ENCODE measurements at regions not wholly inside any gene's neighbourhood (a gene's known extent, or its start where the extent isn't known, plus 50 kb on each side); places are given as distances from the start of the nearest gene placed in this dataset.
A peak's percentile ranks its signal among the peaks of the same experiment; 100 is the strongest.

DNA sequence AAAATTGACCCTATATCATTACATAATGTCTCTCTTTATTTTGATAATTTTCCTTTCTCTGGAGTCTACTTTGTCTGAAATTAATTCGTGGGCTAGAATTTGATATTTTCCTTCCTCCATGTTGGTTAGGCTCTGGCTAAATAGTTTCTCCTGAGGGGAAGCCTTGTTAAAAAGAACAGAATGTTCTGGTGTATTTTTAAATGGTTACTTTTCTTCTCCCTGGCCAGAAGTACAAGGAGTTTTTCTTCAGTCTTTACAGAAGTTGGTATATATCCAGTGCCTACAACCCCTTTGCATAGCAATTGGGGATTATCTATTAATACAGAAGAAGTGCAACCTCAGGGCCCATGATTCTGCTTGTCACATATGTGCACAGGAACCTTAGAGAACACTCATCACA lies 185.6 kb upstream of the RAB4A start:
- ChIA-PET CTCF (no interaction called here), POLR2A (no interaction called here)
- Mint-ChIP-seq H3K4me3 (no peak overlapping the region), H3K27ac (no peak overlapping the region), H3K36me3 (ENCODE audit: low read depth) (peaks cover 4% of the 10 kb centered on the region), H3K9me3 (ENCODE audit: insufficient read depth) (peaks cover 14% of the 10 kb centered on the region), H3K27me3 (ENCODE audit: low read depth) (peaks cover 18% of the 10 kb centered on the region), H3K4me1 (ENCODE audit: low read depth) (no peaks in the 10 kb centered on the region)
- DNase-seq (no peak), ATAC-seq (no peak)

GRCh38 chr1:229086091-229086490 lies 184.8 kb upstream of the RAB4A start:
- CTCF ChIA-PET: no interaction called here
- no peak for DNase-seq
- no peaks in the 10 kb centered on the region for H3K4me1 Mint-ChIP-seq (ENCODE audit: low read depth)

GRCh38 chr1:229086686-229087085 lies 184.2 kb upstream of the RAB4A start:
- Mint-ChIP-seq H3K4me3 (no peak overlapping the region), H3K27ac (no peak overlapping the region), H3K36me3 (ENCODE audit: low read depth) (peaks cover 4% of the 10 kb centered on the region), H3K9me3 (ENCODE audit: insufficient read depth) (peaks cover 14% of the 10 kb centered on the region), H3K27me3 (ENCODE audit: low read depth) (peaks cover 16% of the 10 kb centered on the region), H3K4me1 (ENCODE audit: low read depth) (no peaks in the 10 kb centered on the region)
- ChIA-PET POLR2A (no interaction called here), CTCF (no interaction called here)
- DNase-seq (no peak), ATAC-seq (no peak)

More at GRCh38 chr1:229086091-229086490, 184.8 kb upstream of the RAB4A start:
- H3K9me3 Mint-ChIP-seq (ENCODE audit: insufficient read depth): peaks cover 14% of the 10 kb centered on the region
- H3K27me3 Mint-ChIP-seq (ENCODE audit: low read depth): peaks cover 18% of the 10 kb centered on the region
- POLR2A ChIA-PET: no interaction called here
- ATAC-seq: no peak
- H3K4me3 Mint-ChIP-seq: no peak overlapping the region
- no peak overlapping the region for H3K27ac Mint-ChIP-seq
- peaks cover 4% of the 10 kb centered on the region for H3K36me3 Mint-ChIP-seq (ENCODE audit: low read depth)

DNA sequence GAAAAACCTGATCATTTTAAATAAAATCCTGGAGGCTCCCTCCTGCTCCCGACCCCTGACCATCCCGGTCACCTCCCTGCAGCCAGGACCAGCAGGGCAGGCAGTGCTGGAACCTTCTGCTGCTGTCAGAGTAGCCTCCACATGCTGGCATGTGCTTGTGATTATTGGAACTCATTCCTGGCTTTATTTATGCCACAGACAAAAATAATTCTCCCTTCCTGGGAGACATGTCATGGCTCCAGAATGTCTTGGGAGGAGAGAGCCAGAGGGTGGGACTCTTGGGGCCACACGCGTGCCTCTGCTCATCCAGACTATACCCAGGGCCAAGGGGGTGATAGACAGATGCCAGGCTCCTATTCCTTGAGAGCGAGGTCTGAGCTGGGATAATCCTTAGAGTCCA lies 183.6 kb upstream of the RAB4A start:
- ChIA-PET POLR2A (no interaction called here), CTCF (no interaction called here)
- DNase-seq: no peak
- Mint-ChIP-seq H3K36me3 (ENCODE audit: low read depth) (peaks cover 4% of the 10 kb centered on the region), H3K27me3 (ENCODE audit: low read depth) (peaks cover 15% of the 10 kb centered on the region), H3K4me3 (no peak overlapping the region), H3K4me1 (ENCODE audit: low read depth) (peaks cover under 1% of the 10 kb centered on the region), H3K9me3 (ENCODE audit: insufficient read depth) (peaks cover 12% of the 10 kb centered on the region), H3K27ac (no peak overlapping the region)
- ATAC-seq: no peak

- POLR2A ChIA-PET: no interaction called here
- Mint-ChIP-seq H3K27me3 (ENCODE audit: low read depth) (peaks cover 15% of the 10 kb centered on the region), H3K36me3 (ENCODE audit: low read depth) (peaks cover 1% of the 10 kb centered on the region), H3K4me3 (no peak overlapping the region), H3K9me3 (ENCODE audit: insufficient read depth) (peaks cover 6% of the 10 kb centered on the region), H3K27ac (no peak overlapping the region), H3K4me1 (ENCODE audit: low read depth) (peaks cover 6% of the 10 kb centered on the region)
- no peak for DNase-seq
- no peak for ATAC-seq
- CTCF ChIA-PET: no interaction called here
Observed at GRCh38 chr1:229087906-229088305, 183.0 kb upstream of the RAB4A start.

DNA sequence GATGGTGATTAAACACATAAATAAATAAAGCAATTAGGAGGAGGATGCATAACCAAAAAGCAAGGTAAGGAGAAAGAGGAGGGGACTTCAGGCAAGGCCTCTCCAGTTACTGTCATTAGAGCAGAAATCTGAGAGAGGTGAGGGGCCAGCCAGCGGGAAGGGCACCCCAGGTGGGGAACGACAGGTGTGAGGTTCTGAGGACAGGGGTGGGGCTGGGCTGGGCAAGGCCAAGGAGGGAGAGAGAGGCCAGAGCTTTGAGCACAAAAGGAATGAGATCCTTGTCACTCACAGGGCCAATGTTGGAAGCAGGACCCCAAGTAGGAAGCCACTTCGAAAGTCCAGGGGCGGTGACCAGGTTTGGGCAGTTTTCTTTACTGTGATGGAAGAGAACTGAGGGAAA lies 182.2 kb upstream of the RAB4A start:
- ChIA-PET POLR2A (no interaction called here), CTCF (no interaction called here)
- peaks cover 15% of the 10 kb centered on the region for H3K27me3 Mint-ChIP-seq (ENCODE audit: low read depth)
- no peak for ATAC-seq
- DNase-seq: no peak
- H3K27ac Mint-ChIP-seq: no peak overlapping the region
- no peaks in the 10 kb centered on the region for H3K36me3 Mint-ChIP-seq (ENCODE audit: low read depth)
- H3K4me1 Mint-ChIP-seq (ENCODE audit: low read depth): peaks cover 9% of the 10 kb centered on the region
- H3K4me3 Mint-ChIP-seq: no peak overlapping the region
- no peaks in the 10 kb centered on the region for H3K9me3 Mint-ChIP-seq (ENCODE audit: insufficient read depth)

- POLR2A ChIA-PET: no interaction called here
- H3K4me1 Mint-ChIP-seq (ENCODE audit: low read depth): peaks cover 9% of the 10 kb centered on the region
- H3K36me3 Mint-ChIP-seq (ENCODE audit: low read depth): no peaks in the 10 kb centered on the region
- H3K27ac Mint-ChIP-seq: no peak overlapping the region
- CTCF ChIA-PET: no interaction called here
- H3K9me3 Mint-ChIP-seq (ENCODE audit: insufficient read depth): no peaks in the 10 kb centered on the region
- ATAC-seq (no peak), DNase-seq (no peak)
- H3K4me3 Mint-ChIP-seq: no peak overlapping the region
- peaks cover 12% of the 10 kb centered on the region for H3K27me3 Mint-ChIP-seq (ENCODE audit: low read depth)
Observed at GRCh38 chr1:229089586-229090208, 181.2 kb upstream of the RAB4A start.

GRCh38 chr1:229091721-229092136 lies 179.2 kb upstream of the RAB4A start:
- Mint-ChIP-seq H3K4me1 (ENCODE audit: low read depth) (peaks cover 9% of the 10 kb centered on the region), H3K4me3 (no peak overlapping the region), H3K27me3 (ENCODE audit: low read depth) (peaks cover 2% of the 10 kb centered on the region), H3K9me3 (ENCODE audit: insufficient read depth) (no peaks in the 10 kb centered on the region), H3K27ac (no peak overlapping the region), H3K36me3 (ENCODE audit: low read depth) (no peaks in the 10 kb centered on the region)
- no peak for DNase-seq
- ChIA-PET CTCF (interaction anchor here (1.4 to 3.1 kb wide), 2 partner anchors 19 to 136 kb away, joined by 3 to 13 read pairs; no protein-coding TSS in a partner anchor), POLR2A (interaction anchor here (0.5 kb wide), 1 partner anchor 847 kb away, joined by 3 read pairs; no protein-coding TSS in a partner anchor)
- ATAC-seq: no peak

DNA sequence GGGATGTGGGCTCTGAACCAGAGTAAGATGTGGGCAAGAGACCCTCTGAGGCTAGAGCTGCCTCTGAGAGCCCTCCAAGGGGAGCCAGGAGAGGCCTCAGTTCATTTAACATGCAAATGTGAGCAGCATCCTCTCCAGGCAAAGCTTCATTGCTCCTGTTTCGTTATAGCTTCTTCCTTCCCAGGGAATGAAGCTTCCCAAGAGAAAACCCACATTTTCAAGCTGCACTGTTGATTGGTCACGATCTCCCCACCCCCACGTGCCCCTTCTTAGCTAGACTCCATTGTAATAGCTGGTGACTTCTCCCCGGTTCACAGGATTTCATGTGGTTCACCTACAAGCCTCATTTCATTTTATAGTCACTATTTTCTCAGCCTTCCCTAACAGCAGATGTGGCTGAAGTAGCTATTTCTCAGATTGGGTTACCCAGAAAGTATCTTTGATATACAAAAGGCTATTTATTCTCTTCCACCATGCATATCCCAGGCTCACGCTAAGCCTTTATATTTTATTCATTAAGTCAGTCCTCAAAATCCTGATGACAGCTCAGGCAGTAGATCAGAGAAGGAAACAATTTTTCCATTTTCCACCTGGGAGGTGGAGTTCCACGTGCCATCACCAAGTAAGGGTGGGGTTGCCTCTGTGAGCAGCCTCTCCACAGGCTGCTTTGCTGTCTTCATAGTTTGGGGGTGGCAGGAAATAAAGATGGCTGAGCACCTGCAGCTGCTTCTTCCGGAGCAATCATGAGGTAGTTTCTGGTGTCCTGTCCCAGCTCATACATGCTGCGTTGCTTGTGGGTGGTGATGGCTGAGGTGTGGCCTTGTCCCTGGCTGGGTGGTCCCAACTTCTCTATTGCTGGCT lies 178.3 kb upstream of the RAB4A start:
- ATAC-seq (no peak), DNase-seq (no peak)
- H3K4me3 Mint-ChIP-seq: no peak overlapping the region
- H3K36me3 Mint-ChIP-seq (ENCODE audit: low read depth): no peaks in the 10 kb centered on the region
- H3K9me3 Mint-ChIP-seq (ENCODE audit: insufficient read depth): no peaks in the 10 kb centered on the region
- H3K27ac Mint-ChIP-seq: peak overlapping the region; percentile 28
- peaks cover 2% of the 10 kb centered on the region for H3K27me3 Mint-ChIP-seq (ENCODE audit: low read depth)
- H3K4me1 Mint-ChIP-seq (ENCODE audit: low read depth): peaks cover 9% of the 10 kb centered on the region
- ChIA-PET POLR2A (interaction anchor here (0.5 kb wide), 1 partner anchor 846 kb away, joined by 3 read pairs; no protein-coding TSS in a partner anchor), CTCF (interaction anchor here (1.4 to 3.1 kb wide), 2 partner anchors 20 to 135 kb away, joined by 3 to 13 read pairs; no protein-coding TSS in a partner anchor)

- no peak overlapping the region for H3K4me3 Mint-ChIP-seq
- no peaks in the 10 kb centered on the region for H3K36me3 Mint-ChIP-seq (ENCODE audit: low read depth)
- peaks cover 9% of the 10 kb centered on the region for H3K4me1 Mint-ChIP-seq (ENCODE audit: low read depth)
- H3K27me3 Mint-ChIP-seq (ENCODE audit: low read depth): peaks cover 2% of the 10 kb centered on the region
- no peak for DNase-seq
- ChIA-PET POLR2A (no interaction called here), CTCF (interaction anchor here (1.3 to 3.1 kb wide), 2 partner anchors 13 to 134 kb away, joined by 3 to 13 read pairs; no protein-coding TSS in a partner anchor)
- no peak overlapping the region for H3K27ac Mint-ChIP-seq
- no peaks in the 10 kb centered on the region for H3K9me3 Mint-ChIP-seq (ENCODE audit: insufficient read depth)
- no peak for ATAC-seq
Observed at GRCh38 chr1:229093238-229093540, 177.7 kb upstream of the RAB4A start.

DNA sequence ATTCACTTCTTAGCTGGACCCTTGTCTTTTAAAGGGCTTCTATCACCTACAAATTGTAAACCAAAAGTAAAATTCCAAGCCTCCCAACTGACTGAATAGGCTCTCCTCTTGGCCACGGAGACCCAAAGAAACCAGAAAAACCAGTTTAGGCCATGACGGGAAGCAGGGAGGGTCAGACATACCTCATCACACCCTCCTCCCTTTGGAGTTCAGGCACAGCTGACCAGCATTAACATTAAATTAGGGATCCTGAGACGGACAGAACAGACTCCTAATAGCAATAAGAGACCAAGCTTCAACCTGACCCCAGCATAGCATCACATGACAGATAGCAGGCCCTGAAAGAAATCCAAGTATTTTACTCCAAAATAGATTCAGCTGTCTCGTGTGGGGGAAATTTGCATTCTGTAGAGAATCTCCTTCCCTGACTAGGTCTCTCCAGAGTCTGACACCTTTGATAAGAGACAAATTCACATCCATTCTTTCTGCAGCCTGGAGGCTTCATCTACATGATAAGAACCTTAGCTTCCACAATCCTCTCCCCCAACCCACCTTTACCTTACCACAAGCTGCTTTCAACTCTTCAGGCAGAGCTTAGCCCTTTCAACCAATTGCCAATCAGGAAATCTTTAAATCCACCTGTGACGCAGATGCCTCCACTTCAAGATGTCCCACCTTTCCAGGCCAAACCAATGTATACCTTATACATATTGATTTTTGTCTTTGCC lies 177.1 kb upstream of the RAB4A start:
- ChIA-PET CTCF (interaction anchor here (1.3 to 3.1 kb wide), 2 partner anchors 14 to 134 kb away, joined by 3 to 13 read pairs; no protein-coding TSS in a partner anchor), POLR2A (no interaction called here)
- H3K4me1 Mint-ChIP-seq (ENCODE audit: low read depth): peaks cover 9% of the 10 kb centered on the region

More for the DNA sequence above, 177.1 kb upstream of the RAB4A start:
- peaks cover 2% of the 10 kb centered on the region for H3K27me3 Mint-ChIP-seq (ENCODE audit: low read depth)
- no peak overlapping the region for H3K27ac Mint-ChIP-seq
- H3K4me3 Mint-ChIP-seq: no peak overlapping the region
- H3K36me3 Mint-ChIP-seq (ENCODE audit: low read depth): no peaks in the 10 kb centered on the region
- DNase-seq (no peak), ATAC-seq (no peak)
- H3K9me3 Mint-ChIP-seq (ENCODE audit: insufficient read depth): no peaks in the 10 kb centered on the region
